Fibroblast of lung (primary cell): ENCODE measurements at regions not wholly inside any gene's neighbourhood (a gene's known extent, or its start where the extent isn't known, plus 50 kb on each side); places are given as distances from the start of the nearest gene placed in this dataset.

ENCODE experiments used
- CTCF ChIP-seq, 2 donors: IDR thresholded peaks in 1 of 2; conservative IDR thresholded peaks in 1 of 2; 1 replicate in 1 of 2; 2 replicates in 1 of 2; pipeline ENCODE4 v1.5.1; 2011 to 2012; ENCODE audit warnings: low read length in 2 of 2, control low read depth in 1 of 2, inconsistent platforms in 1 of 2, low read depth in 1 of 2, mild to moderate bottlenecking in 1 of 2
- EZH2 ChIP-seq: IDR thresholded peaks from 2 replicates; pipeline ENCODE4 v1.5.1; 2012; ENCODE audit warnings: low read length, control low read depth, mild to moderate bottlenecking; ENCODE audit errors: missing control alignments

- no peak for TF ChIP-seq CTCF (conservative IDR thresholded peaks at IDR 0.05 in 1 of 2, IDR thresholded peaks at IDR 0.05 in 1 of 2; ENCODE audit: low read depth in 1 of 2, low read length in 2 of 2)
- no peak for TF ChIP-seq EZH2
Measured at GRCh38 chr4:117375101-117375500, 289.7 kb upstream of the TRAM1L1 start.
